OCI-LY7 (cell line): ENCODE measurements at regions not wholly inside any gene's neighbourhood (a gene's known extent, or its start where the extent isn't known, plus 50 kb on each side); places are given as distances from the start of the nearest gene placed in this dataset.

Experiments used
- BruUV-seq: library from RNA; stranded (reverse); fragments of 400-500 nt; replicated peaks from 2 replicates; lab custom pipeline; 2021; lab: Mats Ljungman, UMichigan
- CTCF ChIA-PET: fragments of 300-600 bp; sonication (Branson Sonifier 250); formaldehyde crosslinking; loops from one replicate; lab custom pipeline; 2022; ENCODE audit warnings: antibody characterized with exemption; ENCODE audit not compliant: unreplicated experiment; lab: Charles Lee
- POLR2A ChIA-PET: fragments of 300-600 bp; sonication (Branson Sonifier 250); formaldehyde crosslinking; loops from one replicate; lab custom pipeline; 2022; ENCODE audit warnings: antibody characterized with exemption; lab: Charles Lee
- DNase-seq: peaks from one replicate; pipeline ENCODE4 v3.0.0-alpha.2; 2015; ENCODE audit warnings: low spot score
- H2AFZ ChIP-seq: fragments of 200-600 bp; sonication (generic), shearing (Covaris generic); 2 replicates; pipeline ENCODE4 v1.6.1; 2014; ENCODE audit warnings: mild to moderate bottlenecking, antibody characterized with exemption, low read length, moderate library complexity
- H3K27ac ChIP-seq: fragments of 200-600 bp; sonication (generic); 2 replicates; pipeline ENCODE4 v1.5.1; 2014; ENCODE audit warnings: mixed run types, low read depth, mild to moderate bottlenecking, moderate library complexity, low read length, inconsistent platforms; ENCODE audit not compliant: poor library complexity, severe bottlenecking
- H3K36me3 ChIP-seq: fragments of 200-600 bp; sonication (generic); 2 replicates; pipeline ENCODE4 v1.6.1; 2014; ENCODE audit warnings: mild to moderate bottlenecking, antibody characterized with exemption, low read length, moderate library complexity, mixed read lengths; ENCODE audit not compliant: insufficient read depth
- H3K4me1 ChIP-seq: fragments of 200-600 bp; sonication (generic); 2 replicates; pipeline ENCODE4 v1.5.1; 2014; ENCODE audit warnings: mild to moderate bottlenecking, low read length; ENCODE audit not compliant: insufficient read depth, poor library complexity, severe bottlenecking
- H3K4me2 ChIP-seq: fragments of 200-600 bp; sonication (generic); 2 replicates; pipeline ENCODE4 v1.6.1; 2014; ENCODE audit warnings: mild to moderate bottlenecking, low read length
- H3K4me3 ChIP-seq: fragments of 200-600 bp; sonication (generic); 2 replicates; pipeline ENCODE4 v1.5.1; 2014; ENCODE audit warnings: mild to moderate bottlenecking, low read depth, low read length; ENCODE audit not compliant: poor library complexity, severe bottlenecking
- H3K79me2 ChIP-seq: fragments of 200-600 bp; sonication (generic); 2 replicates; pipeline ENCODE4 v1.6.1; 2016; ENCODE audit warnings: low read depth, mild to moderate bottlenecking, low read length, moderate library complexity, mixed read lengths; ENCODE audit not compliant: insufficient read depth
- H3K9me2 ChIP-seq: fragments of 200-600 bp; sonication (generic); 2 replicates; pipeline ENCODE4 v1.6.1; 2016; ENCODE audit warnings: mild to moderate bottlenecking, low read length, mixed read lengths; ENCODE audit not compliant: insufficient read depth
- H3K9me3 ChIP-seq: fragments of 200-600 bp; sonication (generic); 2 replicates; pipeline ENCODE4 v1.6.1; 2014; ENCODE audit warnings: mild to moderate bottlenecking, mixed run types, low read length, mixed read lengths
- H4K20me1 ChIP-seq: fragments of 200-600 bp; sonication (generic); 2 replicates; pipeline ENCODE4 v1.6.1; 2014; ENCODE audit warnings: mild to moderate bottlenecking, antibody characterized with exemption, low read length, moderate library complexity, mixed read lengths; ENCODE audit not compliant: insufficient read depth
- CTCF ChIP-seq: fragments of 200-600 bp; sonication (generic); conservative IDR thresholded peaks from 2 replicates; pipeline ENCODE4 v1.5.1; 2014; ENCODE audit warnings: mild to moderate bottlenecking, antibody characterized with exemption, low read length, moderate library complexity, mixed read lengths
- EZH2phosphoT487 ChIP-seq: fragments of 200-600 bp; sonication (generic); IDR thresholded peaks from 2 replicates; pipeline ENCODE4 v1.6.1; 2018; ENCODE audit warnings: low read depth, borderline replicate concordance, mild to moderate bottlenecking, mixed run types, antibody characterized with exemption, low read length, moderate library complexity, mixed read lengths
- intact Hi-C: fragments of 100-400 bp; cut with micrococcal nuclease; formaldehyde crosslinking; loops from one replicate; pipeline ENCODE4 v1.10.0; 2022; ENCODE audit not compliant: unreplicated experiment

- H3K27ac ChIP-seq = no peak overlapping the region
- H3K36me3 ChIP-seq = no peaks in the 10 kb centered on the region
- H3K4me2 ChIP-seq = no peak overlapping the region
- intact Hi-C loops = loop anchor here (10.0 kb wide), 2 partner anchors 175 to 255 kb away; no protein-coding TSS in a partner anchor
- no peak for DNase-seq
- no peak overlapping the region for H3K4me3 ChIP-seq
- CTCF ChIA-PET = no interaction called here
- H3K9me2 ChIP-seq = no peaks in the 10 kb centered on the region
- no peaks in the 10 kb centered on the region for H4K20me1 ChIP-seq
- peaks cover 9% of the 10 kb centered on the region for H3K4me1 ChIP-seq
- POLR2A ChIA-PET = no interaction called here
- TF ChIP-seq EZH2phosphoT487 (no peak), CTCF (no peak)
- H3K9me3 ChIP-seq = no peaks in the 10 kb centered on the region
- no peak overlapping the region for H2AFZ ChIP-seq
- no TSS peak for BruUV-seq
- H3K79me2 ChIP-seq = no peaks in the 10 kb centered on the region
These were observed 269.9 kb upstream of the C1orf174 start for GRCh38 chr1:4169991-4170390.

DNA sequence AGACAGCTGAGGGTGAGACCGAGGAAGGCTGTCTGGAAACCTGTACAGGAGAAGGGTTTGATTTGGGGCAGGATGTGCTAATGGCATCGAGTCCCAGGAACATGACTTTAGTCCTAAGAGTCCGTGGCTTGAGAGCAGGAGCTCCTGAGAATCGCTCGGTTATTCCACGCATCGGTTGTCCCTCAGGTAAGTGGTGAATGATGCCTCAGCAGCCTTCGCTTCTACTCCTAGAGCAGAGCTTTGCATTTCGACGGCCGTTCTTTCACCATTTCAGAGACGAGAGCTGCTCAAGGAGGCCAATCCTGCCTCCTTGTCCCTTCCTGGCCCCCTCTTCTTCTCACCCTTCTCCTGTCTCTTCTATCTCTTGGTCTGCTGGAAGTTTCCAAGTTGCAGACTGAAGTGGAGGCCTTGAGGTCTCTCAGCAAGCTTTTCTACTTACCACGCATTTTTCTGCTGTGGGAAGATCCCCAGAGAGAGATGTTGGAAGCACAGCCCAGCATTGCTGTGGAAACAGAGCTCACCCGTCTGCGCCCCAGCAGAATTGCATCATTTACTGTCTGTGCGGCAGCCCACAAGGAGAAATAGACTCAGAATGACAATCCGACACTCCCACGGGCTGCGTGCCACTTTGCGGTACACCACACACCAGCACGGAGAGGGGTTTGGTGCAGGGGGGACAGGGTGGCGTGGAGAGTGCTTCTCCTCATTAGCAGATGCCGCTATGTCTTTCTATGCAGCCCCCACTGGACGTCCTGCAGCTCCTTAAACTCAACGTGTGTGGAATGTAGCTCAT is 270.7 kb upstream of the C1orf174 start:
- TF ChIP-seq EZH2phosphoT487 = no peak
- no peak for TF ChIP-seq CTCF
- Histone ChIP-seq H3K27ac (no peak overlapping the region), H3K4me2 (no peak overlapping the region), H3K4me3 (no peak overlapping the region), H4K20me1 (no peaks in the 10 kb centered on the region), H3K36me3 (no peaks in the 10 kb centered on the region), H3K79me2 (no peaks in the 10 kb centered on the region), H3K9me3 (no peaks in the 10 kb centered on the region), H3K9me2 (no peaks in the 10 kb centered on the region), H2AFZ (no peak overlapping the region), H3K4me1 (peaks cover 9% of the 10 kb centered on the region)
- POLR2A ChIA-PET = no interaction called here
- CTCF ChIA-PET = interaction anchor here (0.6 kb wide), 1 partner anchor 237 kb away, joined by 3 read pairs; no protein-coding TSS in a partner anchor
- BruUV-seq = no TSS peak
- no peak for DNase-seq
- intact Hi-C loops = loop anchor here (10.0 kb wide), 2 partner anchors 174 to 254 kb away; no protein-coding TSS in a partner anchor
